OCI-M2 (cell line): ENCODE measurements at regions not wholly inside any gene's neighbourhood (a gene's known extent, or its start where the extent isn't known, plus 50 kb on each side); places are given as distances from the start of the nearest gene placed in this dataset.
"Not testable (repeated sequence)": the region's sequence is repeated elsewhere in the genome, so short reads cannot be mapped to it uniquely, and the experiment has no call there.

Experiments
- DNase-seq: peaks from one replicate; lab custom pipeline; 2025; ENCODE audit not compliant: unreplicated experiment; lab: John Stamatoyannopoulos, UW

GRCh38 chr2:11877764-11878163 is 131.3 kb downstream of the LPIN1 start:
- DNase-seq = no peak

GRCh38 chr2:11885253-11885652 is 138.8 kb downstream of the LPIN1 start:
- DNase-seq = not testable (repeated sequence)

- not testable (repeated sequence) for DNase-seq
These were observed 140.5 kb downstream of the LPIN1 start for GRCh38 chr2:11886899-11887298.

- DNase-seq = no peak
These were observed 142.8 kb downstream of the LPIN1 start for GRCh38 chr2:11889101-11889850.

- no peak for DNase-seq
These were observed 143.4 kb downstream of the LPIN1 start for GRCh38 chr2:11889854-11890253.

GRCh38 chr2:11891028-11891427 is 144.6 kb downstream of the LPIN1 start:
- DNase-seq = no peak

- no peak for DNase-seq
These were observed 145.4 kb downstream of the LPIN1 start for GRCh38 chr2:11891671-11892440.

GRCh38 chr2:11896386-11896785 is 150.0 kb downstream of the LPIN1 start:
- DNase-seq = no peak

GRCh38 chr2:11898576-11898975 is 152.1 kb downstream of the LPIN1 start:
- no peak for DNase-seq

- DNase-seq = no peak
These were observed 152.9 kb downstream of the LPIN1 start for GRCh38 chr2:11899264-11899818.

- not testable (repeated sequence) for DNase-seq
These were observed 154.5 kb downstream of the LPIN1 start for GRCh38 chr2:11900891-11901290.

- no peak for DNase-seq
These were observed 155.1 kb downstream of the LPIN1 start for GRCh38 chr2:11901351-11902069.

GRCh38 chr2:11903085-11903606 is 156.7 kb downstream of the LPIN1 start:
- no peak for DNase-seq

GRCh38 chr2:11904029-11904428 is 157.6 kb downstream of the LPIN1 start:
- no peak for DNase-seq

- DNase-seq = no peak
These were observed 158.5 kb downstream of the LPIN1 start for GRCh38 chr2:11904941-11905340.

GRCh38 chr2:11907190-11907589 is 160.8 kb downstream of the LPIN1 start:
- DNase-seq = no peak

- no peak for DNase-seq
These were observed 164.5 kb downstream of the LPIN1 start for GRCh38 chr2:11910971-11911370.

- DNase-seq = no peak
These were observed 166.5 kb downstream of the LPIN1 start for GRCh38 chr2:11912980-11913379.

- DNase-seq = no peak
These were observed 168.0 kb downstream of the LPIN1 start for GRCh38 chr2:11914455-11914854.

GRCh38 chr2:11915650-11916049 is 169.2 kb downstream of the LPIN1 start:
- DNase-seq = no peak

- no peak for DNase-seq
These were observed 173.5 kb downstream of the LPIN1 start for GRCh38 chr2:11919953-11920352.
